GM21447 (cell line): ENCODE measurements at regions not wholly inside any gene's neighbourhood (a gene's known extent, or its start where the extent isn't known, plus 50 kb on each side); places are given as distances from the start of the nearest gene placed in this dataset.
"Not testable (repeated sequence)": the region's sequence is repeated elsewhere in the genome, so short reads cannot be mapped to it uniquely, and the experiment has no call there.

Experiments
- ATAC-seq: cut with Tn5 transposase; IDR thresholded peaks from one replicate; pipeline ENCODE4 v1.9.1; 2021; ENCODE audit not compliant: unreplicated experiment

- no peak for ATAC-seq
These were observed 227.8 kb upstream of the RBMS1 start for GRCh38 chr2:160721089-160722040.

GRCh38 chr2:160726046-160726445 lies 232.4 kb upstream of the RBMS1 start:
- no peak for ATAC-seq

- no peak for ATAC-seq
These were observed 236.8 kb upstream of the RBMS1 start for GRCh38 chr2:160730296-160730995.

- ATAC-seq, result no peak
These were observed 237.8 kb upstream of the RBMS1 start for GRCh38 chr2:160731415-160731814.

- ATAC-seq, result no peak
These were observed 238.2 kb upstream of the RBMS1 start for GRCh38 chr2:160731856-160732255.

- no peak for ATAC-seq
These were observed 242.1 kb upstream of the RBMS1 start for GRCh38 chr2:160735696-160736095.

GRCh38 chr2:160736148-160737028 lies 242.8 kb upstream of the RBMS1 start:
- no peak for ATAC-seq

- ATAC-seq, result no peak
These were observed 243.6 kb upstream of the RBMS1 start for GRCh38 chr2:160737247-160737646.

GRCh38 chr2:160741271-160741670 lies 247.7 kb upstream of the RBMS1 start:
- ATAC-seq, result no peak

GRCh38 chr2:160741815-160742214 lies 248.2 kb upstream of the RBMS1 start:
- ATAC-seq, result no peak

GRCh38 chr2:160742667-160743066 lies 249.1 kb upstream of the RBMS1 start:
- no peak for ATAC-seq

- ATAC-seq, result no peak
These were observed 254.0 kb upstream of the RBMS1 start for GRCh38 chr2:160747501-160748170.

GRCh38 chr2:160751021-160751420 lies 257.4 kb upstream of the RBMS1 start:
- ATAC-seq, result no peak

- ATAC-seq, result no peak
These were observed 259.1 kb upstream of the RBMS1 start for GRCh38 chr2:160752475-160753330.

GRCh38 chr2:160753331-160753654 lies 259.7 kb upstream of the RBMS1 start:
- no peak for ATAC-seq

- no peak for ATAC-seq
These were observed 260.4 kb upstream of the RBMS1 start for GRCh38 chr2:160753960-160754359.

GRCh38 chr2:160756481-160756880 lies 262.9 kb upstream of the RBMS1 start:
- no peak for ATAC-seq

- ATAC-seq, result not testable (repeated sequence)
These were observed 269.0 kb upstream of the RBMS1 start for GRCh38 chr2:160762493-160763128.

GRCh38 chr2:160783474-160783873 lies 289.9 kb upstream of the RBMS1 start:
- no peak for ATAC-seq
